Progenitor cell of endocrine pancreas (in vitro differentiated cells): ENCODE measurements at regions not wholly inside any gene's neighbourhood (a gene's known extent, or its start where the extent isn't known, plus 50 kb on each side); places are given as distances from the start of the nearest gene placed in this dataset.
A peak's percentile ranks its signal among the peaks of the same experiment; 100 is the strongest.

Experiments used
- DNase-seq: peaks from one replicate; pipeline ENCODE4 v3.0.0; 2021; ENCODE audit warnings: low spot score; ENCODE audit not compliant: unreplicated experiment
- H3K27ac Mint-ChIP-seq: 2 replicates; pipeline ENCODE4 v1.8.0; 2021; ENCODE audit warnings: mild to moderate bottlenecking, moderate library complexity, mixed read lengths
- H3K27me3 Mint-ChIP-seq: 2 replicates; pipeline ENCODE4 v1.8.0; 2021; ENCODE audit warnings: mixed read lengths
- H3K36me3 Mint-ChIP-seq: 2 replicates; pipeline ENCODE4 v1.8.0; 2022; ENCODE audit warnings: mixed read lengths; ENCODE audit not compliant: insufficient read depth
- H3K4me1 Mint-ChIP-seq: 2 replicates; pipeline ENCODE4 v1.8.0; 2021; ENCODE audit warnings: low read depth, mixed read lengths
- H3K4me3 Mint-ChIP-seq: 2 replicates; pipeline ENCODE4 v1.8.0; 2021; ENCODE audit warnings: low read depth, mild to moderate bottlenecking, moderate library complexity, mixed read lengths
- H3K9me3 Mint-ChIP-seq: 2 replicates; pipeline ENCODE4 v1.8.0; 2021; ENCODE audit warnings: low read depth, mixed read lengths
- TF ChIP-seq, protein P1 (sequence below): fragments of 200-600 bp; sonication (generic); IDR thresholded peaks from one replicate; pipeline ENCODE4 v1.5.0; 2021; ENCODE audit warnings: antibody characterized with exemption, mild to moderate bottlenecking; ENCODE audit not compliant: unreplicated experiment

DNA sequence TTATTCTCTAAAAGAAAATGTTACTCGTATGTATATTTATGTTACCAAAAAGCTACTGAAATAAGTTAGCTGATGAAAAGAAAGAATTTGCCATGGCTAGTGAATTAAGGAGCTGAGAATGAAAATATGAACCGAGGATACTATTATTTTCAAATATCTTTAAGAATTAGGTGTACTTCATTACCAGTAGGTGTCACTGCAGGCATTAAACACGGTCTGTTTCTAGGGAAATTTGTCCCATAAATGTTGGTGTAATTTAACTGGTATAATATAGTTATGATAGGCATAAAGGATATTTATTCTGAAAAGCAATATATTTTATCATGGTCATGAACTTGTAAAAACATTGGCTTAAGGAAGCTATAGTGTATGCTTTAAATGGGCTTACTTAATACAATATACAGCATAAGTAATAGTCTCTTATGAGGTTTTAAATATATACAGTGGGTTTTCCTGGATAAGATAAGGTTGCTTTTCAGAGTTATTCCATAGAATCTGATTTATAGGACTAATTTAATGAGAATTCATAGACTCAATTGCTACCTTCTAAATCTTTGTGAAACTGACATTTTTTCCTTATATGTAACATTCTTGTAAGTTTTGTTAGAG is 72.4 kb upstream of the MPDZ start:
- Mint-ChIP-seq H3K4me3 (no peak overlapping the region), H3K27me3 (no peaks in the 10 kb centered on the region), H3K36me3 (no peaks in the 10 kb centered on the region), H3K4me1 (no peaks in the 10 kb centered on the region), H3K27ac (no peak overlapping the region), H3K9me3 (no peaks in the 10 kb centered on the region)
- TF ChIP-seq, protein P1, sequence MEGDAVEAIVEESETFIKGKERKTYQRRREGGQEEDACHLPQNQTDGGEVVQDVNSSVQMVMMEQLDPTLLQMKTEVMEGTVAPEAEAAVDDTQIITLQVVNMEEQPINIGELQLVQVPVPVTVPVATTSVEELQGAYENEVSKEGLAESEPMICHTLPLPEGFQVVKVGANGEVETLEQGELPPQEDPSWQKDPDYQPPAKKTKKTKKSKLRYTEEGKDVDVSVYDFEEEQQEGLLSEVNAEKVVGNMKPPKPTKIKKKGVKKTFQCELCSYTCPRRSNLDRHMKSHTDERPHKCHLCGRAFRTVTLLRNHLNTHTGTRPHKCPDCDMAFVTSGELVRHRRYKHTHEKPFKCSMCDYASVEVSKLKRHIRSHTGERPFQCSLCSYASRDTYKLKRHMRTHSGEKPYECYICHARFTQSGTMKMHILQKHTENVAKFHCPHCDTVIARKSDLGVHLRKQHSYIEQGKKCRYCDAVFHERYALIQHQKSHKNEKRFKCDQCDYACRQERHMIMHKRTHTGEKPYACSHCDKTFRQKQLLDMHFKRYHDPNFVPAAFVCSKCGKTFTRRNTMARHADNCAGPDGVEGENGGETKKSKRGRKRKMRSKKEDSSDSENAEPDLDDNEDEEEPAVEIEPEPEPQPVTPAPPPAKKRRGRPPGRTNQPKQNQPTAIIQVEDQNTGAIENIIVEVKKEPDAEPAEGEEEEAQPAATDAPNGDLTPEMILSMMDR = peak; percentile 81
- no peak for DNase-seq

DNA sequence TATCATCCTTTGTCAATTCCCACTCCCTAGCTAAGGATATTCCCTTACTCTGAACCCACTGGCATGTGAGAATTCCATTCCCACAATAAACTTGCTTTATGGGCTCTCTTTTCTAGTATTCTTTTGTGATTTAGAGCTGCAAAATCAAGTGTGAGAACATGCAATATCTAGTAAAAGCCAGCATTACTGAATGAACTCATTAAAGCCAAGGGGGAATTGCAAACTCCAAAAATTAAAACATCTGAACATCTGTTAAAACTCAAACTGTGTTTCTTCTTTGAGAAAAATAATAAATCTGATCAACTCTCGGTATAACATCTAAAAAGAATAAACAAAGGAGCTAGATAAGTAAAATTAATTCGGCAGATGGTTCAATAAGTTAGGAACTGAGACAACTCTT is 53.1 kb upstream of the MPDZ start:
- DNase-seq = no peak
- Mint-ChIP-seq H3K27ac (no peak overlapping the region), H3K9me3 (no peaks in the 10 kb centered on the region), H3K4me3 (no peak overlapping the region), H3K36me3 (no peaks in the 10 kb centered on the region), H3K4me1 (no peaks in the 10 kb centered on the region), H3K27me3 (no peaks in the 10 kb centered on the region)
- TF ChIP-seq, protein P1 = no peak

DNA sequence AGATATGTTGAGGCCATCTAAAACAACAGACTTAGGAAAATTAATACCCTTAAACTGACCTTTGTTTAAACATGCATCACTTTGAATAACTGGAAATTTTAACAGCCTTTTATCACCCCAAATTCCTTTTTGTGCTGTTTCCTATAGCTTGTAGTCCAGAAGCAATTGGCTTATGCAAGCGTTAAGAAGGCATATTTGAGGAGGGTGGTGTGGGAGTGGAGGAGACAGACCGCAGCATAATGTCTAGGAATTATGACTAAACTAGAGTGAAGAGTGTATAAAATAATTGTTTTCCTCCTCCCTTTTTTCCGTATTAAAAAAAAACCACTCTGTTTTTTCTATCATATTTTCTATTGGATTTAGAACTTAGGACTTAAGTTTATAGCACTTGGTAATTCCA is 51.8 kb upstream of the MPDZ start:
- Mint-ChIP-seq H3K9me3 (no peaks in the 10 kb centered on the region), H3K4me1 (no peaks in the 10 kb centered on the region), H3K36me3 (no peaks in the 10 kb centered on the region), H3K27me3 (no peaks in the 10 kb centered on the region), H3K4me3 (no peak overlapping the region), H3K27ac (no peak overlapping the region)
- no peak for DNase-seq
- TF ChIP-seq, protein P1 = no peak

DNA sequence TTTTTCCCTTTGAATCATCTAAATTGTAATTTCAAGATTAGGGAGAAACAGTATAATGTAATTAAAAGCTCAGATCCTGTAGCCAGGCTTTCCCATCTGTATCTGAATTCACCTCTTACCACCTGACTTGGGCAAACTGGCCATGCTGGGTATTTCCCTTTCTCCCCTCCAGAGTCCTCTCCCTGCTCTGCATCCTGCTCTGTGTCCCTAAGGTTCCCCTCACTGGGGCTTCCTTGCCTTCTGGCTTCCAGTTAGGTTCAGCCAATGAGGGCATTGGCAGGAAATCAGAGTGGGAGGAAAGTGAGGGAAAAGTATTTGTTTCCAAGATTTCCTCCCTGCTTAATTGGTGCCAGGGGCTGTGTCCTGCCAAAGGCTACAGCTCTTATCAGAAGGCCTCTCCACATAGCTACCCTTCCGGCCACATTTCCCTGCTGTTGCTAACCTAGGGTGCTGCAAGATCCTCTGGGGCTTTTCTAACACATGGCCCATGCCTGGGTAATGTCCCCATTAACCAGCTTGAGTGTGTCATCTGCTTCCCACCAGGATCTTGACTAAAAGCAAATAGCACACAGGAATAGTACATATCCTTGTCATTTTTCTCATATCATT is 51.0 kb upstream of the MPDZ start:
- no peaks in the 10 kb centered on the region for H3K27me3 Mint-ChIP-seq
- no peak overlapping the region for H3K27ac Mint-ChIP-seq
- TF ChIP-seq, protein P1 = no peak
- no peaks in the 10 kb centered on the region for H3K9me3 Mint-ChIP-seq
- no peaks in the 10 kb centered on the region for H3K4me1 Mint-ChIP-seq
- no peak for DNase-seq
- H3K4me3 Mint-ChIP-seq = no peak overlapping the region
- H3K36me3 Mint-ChIP-seq = no peaks in the 10 kb centered on the region
